ENCODE measurements at regions not wholly inside any gene's neighbourhood (a gene's known extent, or its start where the extent isn't known, plus 50 kb on each side); places are given as distances from the start of the nearest gene placed in this dataset.

DNA sequence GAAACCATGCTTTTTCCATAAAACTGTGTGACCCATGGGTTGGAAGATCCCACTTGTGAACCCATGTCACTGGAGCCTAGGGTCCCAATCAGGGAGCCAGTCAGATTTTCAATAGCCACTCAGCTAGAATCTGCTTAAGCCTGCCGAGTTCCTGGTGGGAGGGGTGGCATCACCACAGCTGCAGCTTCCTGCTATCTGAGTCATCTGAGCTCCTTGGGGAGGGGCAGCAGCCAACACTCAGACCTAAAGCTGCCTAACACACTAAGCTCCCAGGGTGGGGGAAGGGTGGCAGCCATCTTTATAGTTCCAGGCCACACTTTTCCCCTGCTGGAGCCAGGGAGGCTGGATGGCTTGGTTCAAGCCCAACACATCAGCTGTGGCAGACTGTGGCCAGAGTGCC, 350.1 kb downstream of the C4orf33 start:
- Histone ChIP-seq H3K27me3 (ENCODE audit: insufficient read depth, low read length) (no peaks in the 10 kb centered on the region), H4K20me1 (ENCODE audit: insufficient read depth, low read length) (no peaks in the 10 kb centered on the region), H3K4me3 (ENCODE audit: insufficient read depth, low read length) (no peak overlapping the region), H3K4me2 (ENCODE audit: insufficient read depth, low read length) (no peak overlapping the region), H3K36me3 (ENCODE audit: insufficient read depth, low read length) (no peaks in the 10 kb centered on the region), H3K9me3 (ENCODE audit: low read depth, low read length) (no peaks in the 10 kb centered on the region), H3K79me2 (ENCODE audit: insufficient read depth, low read length) (no peaks in the 10 kb centered on the region), H3K27ac (ENCODE audit: low read depth, low read length) (no peak overlapping the region), H2AFZ (ENCODE audit: low read length) (no peak overlapping the region), H3K4me1 (ENCODE audit: insufficient read depth, low read length) (no peaks in the 10 kb centered on the region)
- no peak for DNase-seq (ENCODE audit: insufficient read length, low spot score, missing footprints)
- TF ChIP-seq, protein P1, sequence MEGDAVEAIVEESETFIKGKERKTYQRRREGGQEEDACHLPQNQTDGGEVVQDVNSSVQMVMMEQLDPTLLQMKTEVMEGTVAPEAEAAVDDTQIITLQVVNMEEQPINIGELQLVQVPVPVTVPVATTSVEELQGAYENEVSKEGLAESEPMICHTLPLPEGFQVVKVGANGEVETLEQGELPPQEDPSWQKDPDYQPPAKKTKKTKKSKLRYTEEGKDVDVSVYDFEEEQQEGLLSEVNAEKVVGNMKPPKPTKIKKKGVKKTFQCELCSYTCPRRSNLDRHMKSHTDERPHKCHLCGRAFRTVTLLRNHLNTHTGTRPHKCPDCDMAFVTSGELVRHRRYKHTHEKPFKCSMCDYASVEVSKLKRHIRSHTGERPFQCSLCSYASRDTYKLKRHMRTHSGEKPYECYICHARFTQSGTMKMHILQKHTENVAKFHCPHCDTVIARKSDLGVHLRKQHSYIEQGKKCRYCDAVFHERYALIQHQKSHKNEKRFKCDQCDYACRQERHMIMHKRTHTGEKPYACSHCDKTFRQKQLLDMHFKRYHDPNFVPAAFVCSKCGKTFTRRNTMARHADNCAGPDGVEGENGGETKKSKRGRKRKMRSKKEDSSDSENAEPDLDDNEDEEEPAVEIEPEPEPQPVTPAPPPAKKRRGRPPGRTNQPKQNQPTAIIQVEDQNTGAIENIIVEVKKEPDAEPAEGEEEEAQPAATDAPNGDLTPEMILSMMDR (IDR thresholded peaks at IDR 0.05; ENCODE audit: extremely low read depth, low read depth, low read length): no peak

DNA sequence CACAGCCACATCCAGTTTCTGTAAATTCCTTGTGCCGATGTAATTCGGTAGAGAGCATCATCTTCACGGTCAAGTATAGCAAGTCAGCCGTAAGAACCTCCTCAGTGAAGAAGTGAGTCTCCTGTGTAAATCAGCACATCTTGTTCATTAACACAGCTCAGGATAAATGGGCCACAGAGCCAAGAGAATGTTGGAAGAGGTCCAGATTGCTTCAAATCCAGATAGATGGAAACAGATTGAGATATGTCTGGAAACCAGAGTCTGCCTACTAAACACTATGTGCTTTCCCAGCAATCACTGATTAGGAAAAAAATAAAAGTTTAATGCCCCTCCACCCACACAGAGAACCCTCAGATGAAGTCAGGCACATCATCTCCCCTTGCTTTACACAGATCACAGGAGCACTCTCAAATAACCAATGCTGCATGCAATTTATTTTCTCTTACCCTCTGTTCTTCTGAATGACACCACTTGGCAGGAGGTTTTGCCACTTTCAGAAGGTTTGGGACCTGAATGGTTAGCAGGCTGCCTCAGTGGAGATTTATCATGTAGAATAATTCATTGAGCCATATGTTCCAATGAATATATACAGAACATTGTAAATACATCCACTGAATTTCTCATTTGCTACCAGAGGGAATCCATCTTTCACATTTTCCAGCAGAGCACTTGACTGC, 357.7 kb downstream of the C4orf33 start:
- no peaks in the 10 kb centered on the region for H3K79me2 ChIP-seq (ENCODE audit: insufficient read depth, low read length)
- no peaks in the 10 kb centered on the region for H3K36me3 ChIP-seq (ENCODE audit: insufficient read depth, low read length)
- H3K9me3 ChIP-seq (ENCODE audit: low read depth, low read length): no peaks in the 10 kb centered on the region
- H2AFZ ChIP-seq (ENCODE audit: low read length): no peak overlapping the region
- H3K4me3 ChIP-seq (ENCODE audit: insufficient read depth, low read length): no peak overlapping the region
- H3K27ac ChIP-seq (ENCODE audit: low read depth, low read length): no peak overlapping the region
- no peaks in the 10 kb centered on the region for H3K4me1 ChIP-seq (ENCODE audit: insufficient read depth, low read length)
- no peaks in the 10 kb centered on the region for H3K27me3 ChIP-seq (ENCODE audit: insufficient read depth, low read length)
- no peak for DNase-seq (ENCODE audit: insufficient read length, low spot score, missing footprints)
- TF ChIP-seq, protein P1 (IDR thresholded peaks at IDR 0.05; ENCODE audit: extremely low read depth, low read depth, low read length): no peak
- H4K20me1 ChIP-seq (ENCODE audit: insufficient read depth, low read length): no peaks in the 10 kb centered on the region
- H3K4me2 ChIP-seq (ENCODE audit: insufficient read depth, low read length): no peak overlapping the region

DNA sequence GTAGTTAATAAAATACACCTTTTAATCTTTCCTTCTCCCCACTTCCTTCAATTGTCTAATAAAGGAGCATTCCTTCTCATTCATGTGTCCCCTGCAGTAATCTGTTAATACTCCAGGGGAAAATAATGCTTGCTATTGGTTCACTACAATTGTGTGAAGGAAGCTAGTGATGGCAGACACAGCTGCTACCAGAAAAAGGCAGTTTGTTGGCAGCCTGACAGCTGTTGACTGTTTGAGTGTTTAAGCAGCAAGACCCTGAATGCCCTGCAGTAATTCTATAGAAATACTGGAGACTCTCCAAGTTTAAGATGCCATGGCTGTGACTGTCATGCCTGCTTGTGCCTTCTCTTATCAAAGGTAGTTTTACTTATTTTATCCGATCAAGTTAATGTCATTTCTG, 359.5 kb downstream of the C4orf33 start:
- no peaks in the 10 kb centered on the region for H3K27me3 ChIP-seq (ENCODE audit: insufficient read depth, low read length)
- no peak overlapping the region for H3K27ac ChIP-seq (ENCODE audit: low read depth, low read length)
- H4K20me1 ChIP-seq (ENCODE audit: insufficient read depth, low read length): no peaks in the 10 kb centered on the region
- TF ChIP-seq, protein P1 (IDR thresholded peaks at IDR 0.05; ENCODE audit: extremely low read depth, low read depth, low read length): no peak
- H3K36me3 ChIP-seq (ENCODE audit: insufficient read depth, low read length): no peaks in the 10 kb centered on the region
- DNase-seq (ENCODE audit: insufficient read length, low spot score, missing footprints): no peak
- H3K79me2 ChIP-seq (ENCODE audit: insufficient read depth, low read length): no peaks in the 10 kb centered on the region
- no peaks in the 10 kb centered on the region for H3K9me3 ChIP-seq (ENCODE audit: low read depth, low read length)
- no peak overlapping the region for H3K4me3 ChIP-seq (ENCODE audit: insufficient read depth, low read length)
- H3K4me2 ChIP-seq (ENCODE audit: insufficient read depth, low read length): no peak overlapping the region
- no peaks in the 10 kb centered on the region for H3K4me1 ChIP-seq (ENCODE audit: insufficient read depth, low read length)
- H2AFZ ChIP-seq (ENCODE audit: low read length): no peak overlapping the region

DNA sequence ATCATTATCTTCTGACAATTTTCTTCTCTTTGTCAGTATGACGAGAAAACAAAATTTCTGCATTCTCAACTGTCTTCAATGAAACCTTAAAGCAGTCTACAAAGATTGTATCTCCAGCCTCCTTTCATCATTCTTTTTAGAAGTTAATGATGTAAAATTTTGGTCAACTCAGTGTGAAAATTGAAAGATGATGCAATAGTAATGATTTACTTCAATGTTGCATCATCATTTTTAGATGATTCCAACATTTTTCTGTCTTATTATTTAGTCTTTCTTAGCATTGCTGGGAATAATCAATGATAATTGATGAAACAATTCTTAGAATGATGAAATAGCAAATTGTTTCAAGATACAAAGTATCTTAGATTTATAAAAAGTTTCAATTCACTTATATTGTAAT, 372.7 kb downstream of the C4orf33 start:
- TF ChIP-seq, protein P1 (IDR thresholded peaks at IDR 0.05; ENCODE audit: extremely low read depth, low read depth, low read length): no peak
- H3K4me1 ChIP-seq (ENCODE audit: insufficient read depth, low read length): no peaks in the 10 kb centered on the region
- H3K27ac ChIP-seq (ENCODE audit: low read depth, low read length): no peak overlapping the region
- no peaks in the 10 kb centered on the region for H3K36me3 ChIP-seq (ENCODE audit: insufficient read depth, low read length)
- H3K4me3 ChIP-seq (ENCODE audit: insufficient read depth, low read length): no peak overlapping the region
- H3K27me3 ChIP-seq (ENCODE audit: insufficient read depth, low read length): no peaks in the 10 kb centered on the region
- H2AFZ ChIP-seq (ENCODE audit: low read length): no peak overlapping the region
- H3K4me2 ChIP-seq (ENCODE audit: insufficient read depth, low read length): no peak overlapping the region
- DNase-seq (ENCODE audit: insufficient read length, low spot score, missing footprints): no peak
- no peaks in the 10 kb centered on the region for H3K79me2 ChIP-seq (ENCODE audit: insufficient read depth, low read length)
- H3K9me3 ChIP-seq (ENCODE audit: low read depth, low read length): no peaks in the 10 kb centered on the region
- no peaks in the 10 kb centered on the region for H4K20me1 ChIP-seq (ENCODE audit: insufficient read depth, low read length)
